ENCODE measurements at regions not wholly inside any gene's neighbourhood (a gene's known extent, or its start where the extent isn't known, plus 50 kb on each side); places are given as distances from the start of the nearest gene placed in this dataset.

DNA sequence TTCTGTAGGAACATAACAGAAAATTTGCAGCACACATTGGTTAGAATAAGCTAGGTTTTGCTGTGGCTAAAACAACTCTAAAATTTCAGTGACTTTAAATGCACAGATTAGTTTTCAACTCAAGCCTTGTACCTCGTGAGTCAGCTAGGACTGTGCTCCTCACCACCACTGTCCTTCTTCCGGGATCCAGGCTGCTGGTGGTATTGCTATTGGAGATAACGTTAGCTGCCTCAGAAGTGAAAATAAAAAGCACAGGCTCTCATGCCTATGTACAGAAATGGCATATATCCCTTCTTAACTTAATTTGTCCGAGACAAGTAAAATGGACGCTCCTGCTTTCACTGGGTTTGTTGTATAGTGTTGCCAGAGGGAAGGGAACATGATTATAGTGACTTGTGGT, 931.1 kb upstream of the EYS start:
- no peak overlapping the region for H3K4me3 ChIP-seq (ENCODE audit: low read depth, low read length)
- no peak for TF ChIP-seq CTCF (IDR thresholded peaks at IDR 0.05; ENCODE audit: borderline replicate concordance, insufficient read depth, low read depth, low read length)

- TF ChIP-seq CTCF (IDR thresholded peaks at IDR 0.05; ENCODE audit: borderline replicate concordance, insufficient read depth, low read depth, low read length) = no peak
- H3K4me3 ChIP-seq (ENCODE audit: low read depth, low read length) = no peak overlapping the region
Measured at GRCh38 chr6:66628917-66629316, 921.9 kb upstream of the EYS start.

- TF ChIP-seq CTCF (IDR thresholded peaks at IDR 0.05; ENCODE audit: borderline replicate concordance, insufficient read depth, low read depth, low read length) = no peak
Measured at GRCh38 chr6:66623050-66623449, 916.0 kb upstream of the EYS start.

GRCh38 chr6:66605971-66606370, 898.9 kb upstream of the EYS start:
- no peak overlapping the region for H3K4me3 ChIP-seq (ENCODE audit: low read depth, low read length)
- no peak for TF ChIP-seq CTCF (IDR thresholded peaks at IDR 0.05; ENCODE audit: borderline replicate concordance, insufficient read depth, low read depth, low read length)

More at GRCh38 chr6:66623050-66623449, 916.0 kb upstream of the EYS start:
- H3K4me3 ChIP-seq (ENCODE audit: low read depth, low read length) = no peak overlapping the region

GRCh38 chr6:66605011-66605410, 898.0 kb upstream of the EYS start:
- no peak for TF ChIP-seq CTCF (IDR thresholded peaks at IDR 0.05; ENCODE audit: borderline replicate concordance, insufficient read depth, low read depth, low read length)
- no peak overlapping the region for H3K4me3 ChIP-seq (ENCODE audit: low read depth, low read length)

DNA sequence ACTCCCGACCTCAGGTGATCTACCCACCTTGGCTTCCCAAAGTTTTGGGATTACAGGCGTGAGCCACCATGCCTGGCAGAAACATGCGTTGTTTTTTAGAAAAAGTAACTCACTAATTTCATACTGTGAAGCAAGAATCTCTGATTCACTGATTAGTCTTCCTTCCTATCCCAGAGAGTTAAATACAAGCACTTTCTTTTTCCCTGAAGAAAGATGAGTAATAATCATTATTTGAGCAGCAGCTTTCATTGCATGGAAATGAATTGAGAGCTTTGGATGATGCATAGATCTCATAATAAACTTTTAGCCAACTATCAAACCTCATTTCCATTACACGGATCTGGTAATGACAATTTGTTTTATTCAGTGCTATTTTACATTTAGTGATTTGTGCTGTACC, 892.5 kb upstream of the EYS start:
- no peak overlapping the region for H3K4me3 ChIP-seq (ENCODE audit: low read depth, low read length)
- TF ChIP-seq CTCF (IDR thresholded peaks at IDR 0.05; ENCODE audit: borderline replicate concordance, insufficient read depth, low read depth, low read length) = no peak

GRCh38 chr6:66578362-66578761, 871.3 kb upstream of the EYS start:
- TF ChIP-seq CTCF (IDR thresholded peaks at IDR 0.05; ENCODE audit: borderline replicate concordance, insufficient read depth, low read depth, low read length) = no peak
- no peak overlapping the region for H3K4me3 ChIP-seq (ENCODE audit: low read depth, low read length)

All from GM12875 (cell line).